T-helper 1 cell treated with Interleukin-12 subunit alpha and Interleukin-12 subunit beta and Interleukin-4 antibody, amounts not matched to agents 30 ng/mL and 1 ng/mL, for 36 hours (primary cell): ENCODE measurements at regions not wholly inside any gene's neighbourhood (a gene's known extent, or its start where the extent isn't known, plus 50 kb on each side); places are given as distances from the start of the nearest gene placed in this dataset.
"Not testable (repeated sequence)": the region's sequence is repeated elsewhere in the genome, so short reads cannot be mapped to it uniquely, and the experiment has no call there.

ENCODE experiments used
- intact Hi-C: fragments of 100-400 bp; cut with micrococcal nuclease; formaldehyde crosslinking; loops from one replicate; pipeline ENCODE4 v1.15.1; 2024

- intact Hi-C loops = no loop called here
Measured at GRCh38 chr4:94152466-94152865, 55.2 kb upstream of the SMARCAD1 start.

GRCh38 chr4:94155404-94155803 is 52.3 kb upstream of the SMARCAD1 start:
- intact Hi-C loops = not testable (repeated sequence)

DNA sequence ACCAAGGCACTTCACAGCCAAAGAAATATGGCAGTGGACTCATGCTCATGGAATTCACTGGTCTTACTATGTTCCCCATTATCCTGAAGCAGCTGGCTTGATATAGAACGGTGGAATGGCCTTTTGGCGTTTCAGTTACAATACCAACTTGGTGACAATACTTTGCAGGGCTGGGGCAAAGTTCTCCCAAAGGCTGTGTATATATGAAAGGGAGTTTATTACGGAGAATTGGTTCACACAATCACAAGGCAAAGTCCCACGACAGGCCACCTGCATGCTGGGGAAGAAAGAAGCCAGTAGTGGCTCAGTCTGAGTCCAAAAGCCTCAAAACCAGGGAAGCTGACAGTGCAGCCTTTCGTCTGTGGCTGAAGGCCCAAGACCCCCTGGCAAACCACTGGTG is 50.8 kb upstream of the SMARCAD1 start:
- intact Hi-C loops = no loop called here
